ENCODE measurements at regions not wholly inside any gene's neighbourhood (a gene's known extent, or its start where the extent isn't known, plus 50 kb on each side); places are given as distances from the start of the nearest gene placed in this dataset.
A peak's percentile ranks its signal among the peaks of the same experiment; 100 is the strongest.
"Not testable (repeated sequence)": the region's sequence is repeated elsewhere in the genome, so short reads cannot be mapped to it uniquely, and the experiment has no call there.

DNA sequence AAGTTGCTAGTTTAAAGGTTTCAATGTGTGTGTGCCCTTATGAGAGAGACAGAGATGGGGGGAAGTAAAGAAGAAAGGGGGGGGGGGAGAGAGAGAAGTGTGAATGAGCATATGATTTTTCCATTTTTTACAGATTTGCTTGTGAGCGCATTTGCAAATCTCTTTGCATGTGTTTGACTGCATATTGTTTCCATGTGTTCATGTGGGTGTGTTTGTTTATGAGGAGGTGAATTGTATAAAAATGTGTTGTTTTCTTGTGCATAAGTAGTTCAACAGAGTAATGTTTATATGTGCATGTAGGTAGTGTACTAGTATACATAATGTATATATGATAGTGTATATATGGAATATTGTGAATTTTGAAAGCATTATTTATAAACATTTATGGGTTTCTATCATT lies 205.9 kb upstream of the SPAG17 start:
- no peak overlapping the region for H3K9ac ChIP-seq (ENCODE audit: low read length)
- peaks cover 13% of the 10 kb centered on the region for H3K4me1 ChIP-seq (ENCODE audit: control insufficient read depth, insufficient read depth, low read length)
- H3K36me3 ChIP-seq (ENCODE audit: control insufficient read depth, insufficient read depth, low read length, severe bottlenecking): no peaks in the 10 kb centered on the region
- no peaks in the 10 kb centered on the region for H3K9me3 ChIP-seq (ENCODE audit: control insufficient read depth, low read length)
- no peaks in the 10 kb centered on the region for H3K27me3 ChIP-seq (replicated peaks; ENCODE audit: control insufficient read depth, insufficient read depth, low read length)
- no peak for DNase-seq (ENCODE audit: low read depth)
- H3K4me3 ChIP-seq (ENCODE audit: low read length): no peak overlapping the region

DNA sequence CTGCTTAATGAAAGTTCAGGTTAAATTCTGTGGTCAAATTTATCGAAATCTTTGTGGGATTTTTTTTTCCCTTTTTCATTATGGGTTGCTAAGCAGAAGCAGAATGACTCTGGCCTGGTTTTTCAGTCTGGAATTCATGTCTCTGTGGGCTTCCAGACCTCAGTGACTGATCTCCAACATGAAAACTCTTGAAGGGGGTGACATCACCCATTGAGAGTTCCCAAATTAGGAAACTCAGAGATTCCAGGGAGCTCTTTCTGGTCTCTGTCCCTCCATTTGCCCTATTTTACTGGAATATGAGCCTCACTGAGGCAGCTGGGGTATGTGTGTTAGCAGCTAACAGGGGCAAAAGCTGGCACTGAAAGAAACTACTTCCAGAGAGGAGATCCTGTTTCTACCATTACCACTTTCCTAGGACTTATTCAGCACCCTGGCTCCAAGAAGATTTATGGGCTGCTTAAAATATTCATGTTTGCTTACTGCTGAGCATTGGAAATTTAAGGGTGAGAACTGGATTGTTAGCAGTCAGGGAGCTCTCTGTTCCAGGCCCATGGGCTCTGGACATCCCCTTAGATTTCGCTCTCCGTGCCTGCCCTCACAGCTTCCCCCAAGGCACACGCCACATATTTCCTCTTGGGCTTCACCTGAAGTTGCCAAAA lies 203.4 kb upstream of the SPAG17 start:
- DNase-seq (ENCODE audit: low read depth): no peak
- Histone ChIP-seq H3K9me3 (ENCODE audit: control insufficient read depth, low read length) (no peaks in the 10 kb centered on the region), H3K9ac (ENCODE audit: low read length) (no peak overlapping the region), H3K4me1 (ENCODE audit: control insufficient read depth, insufficient read depth, low read length) (peaks cover 4% of the 10 kb centered on the region), H3K36me3 (ENCODE audit: control insufficient read depth, insufficient read depth, low read length, severe bottlenecking) (no peaks in the 10 kb centered on the region), H3K27me3 (replicated peaks; ENCODE audit: control insufficient read depth, insufficient read depth, low read length) (no peaks in the 10 kb centered on the region), H3K4me3 (ENCODE audit: low read length) (no peak overlapping the region)

DNA sequence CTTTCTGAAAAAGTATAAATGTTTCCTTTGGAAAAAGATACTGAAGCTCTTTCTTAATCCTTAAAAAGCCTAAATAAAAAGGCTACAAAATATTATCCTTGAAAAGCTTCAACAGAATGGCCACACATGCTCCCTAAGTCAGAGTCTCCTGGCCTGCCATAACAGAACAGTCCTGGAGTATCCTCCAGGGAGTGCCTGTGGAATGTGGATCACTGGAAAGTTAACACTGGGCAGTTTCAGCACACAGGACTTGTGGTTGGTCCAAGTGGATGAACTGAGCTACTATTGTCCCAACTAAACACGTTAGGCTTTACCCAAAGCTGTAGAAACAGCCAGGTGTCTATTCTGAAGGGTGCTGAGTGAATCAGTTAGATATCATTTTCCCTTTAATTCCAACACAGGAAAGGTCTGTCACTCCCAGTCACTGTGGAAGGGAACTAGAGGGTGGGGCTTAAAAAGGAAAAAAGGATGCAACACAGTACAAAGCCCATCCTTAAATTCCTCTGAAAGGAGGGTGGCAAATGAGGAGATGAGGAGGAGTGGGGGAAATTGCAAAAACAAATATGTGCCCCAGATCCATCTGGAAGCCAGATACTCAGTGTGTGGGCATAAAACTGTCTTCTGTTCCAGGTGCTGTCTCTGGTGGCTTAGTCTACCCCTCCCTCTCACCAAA lies 196.3 kb upstream of the SPAG17 start:
- Histone ChIP-seq H3K4me1 (ENCODE audit: control insufficient read depth, insufficient read depth, low read length) (no peaks in the 10 kb centered on the region), H3K4me3 (ENCODE audit: low read length) (no peak overlapping the region), H3K9ac (ENCODE audit: low read length) (no peak overlapping the region), H3K36me3 (ENCODE audit: control insufficient read depth, insufficient read depth, low read length, severe bottlenecking) (no peaks in the 10 kb centered on the region), H3K9me3 (ENCODE audit: control insufficient read depth, low read length) (peaks cover 7% of the 10 kb centered on the region), H3K27me3 (replicated peaks; ENCODE audit: control insufficient read depth, insufficient read depth, low read length) (no peaks in the 10 kb centered on the region)
- no peak for DNase-seq (ENCODE audit: low read depth)

DNA sequence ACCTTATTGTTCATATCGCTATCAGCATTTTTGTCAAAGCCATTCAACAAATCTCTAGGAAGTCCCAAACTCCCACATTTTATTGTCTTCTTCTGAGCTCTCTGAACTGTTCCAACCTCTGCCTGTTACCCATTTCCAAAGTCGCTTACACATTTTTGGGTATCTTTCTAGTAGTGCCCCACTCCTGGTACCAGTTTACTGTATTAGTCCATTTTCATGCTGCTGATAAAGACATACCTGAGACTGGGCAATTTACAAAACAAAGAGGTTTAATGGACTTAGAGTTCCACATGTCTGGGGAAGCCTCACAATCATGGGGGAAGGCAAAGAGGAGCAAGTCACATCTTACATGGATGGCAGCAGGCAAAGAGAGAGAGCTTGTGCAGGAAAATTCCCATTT lies 192.2 kb upstream of the SPAG17 start:
- not testable (repeated sequence) for H3K4me1 ChIP-seq (ENCODE audit: control insufficient read depth, insufficient read depth, low read length); H3K36me3 ChIP-seq (ENCODE audit: control insufficient read depth, insufficient read depth, low read length, severe bottlenecking); H3K27me3 ChIP-seq (replicated peaks; ENCODE audit: control insufficient read depth, insufficient read depth, low read length); H3K9ac ChIP-seq (ENCODE audit: low read length); DNase-seq (ENCODE audit: low read depth); H3K4me3 ChIP-seq (ENCODE audit: low read length)
- H3K9me3 ChIP-seq (ENCODE audit: control insufficient read depth, low read length): peaks cover 22% of the 10 kb centered on the region

DNA sequence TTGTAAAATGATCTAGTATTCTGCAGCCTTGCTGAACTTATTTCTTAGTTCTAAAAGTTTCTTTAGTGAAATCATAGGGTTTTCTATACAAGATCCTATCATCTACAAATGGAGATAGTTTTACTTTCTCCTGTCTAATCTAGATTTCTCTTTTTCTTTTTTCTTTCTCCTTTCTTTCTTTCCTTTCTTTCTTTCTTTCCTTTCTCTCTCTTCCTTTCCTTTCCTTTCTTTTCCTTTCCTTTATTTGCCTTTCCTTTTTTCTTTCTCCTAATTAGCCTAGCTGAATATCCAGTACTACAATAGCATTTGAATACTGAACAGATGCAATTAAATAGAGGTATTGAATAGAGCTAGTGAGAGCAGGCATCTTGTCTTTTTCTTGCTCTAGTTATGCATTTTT lies 186.6 kb upstream of the SPAG17 start:
- Histone ChIP-seq H3K36me3 (ENCODE audit: control insufficient read depth, insufficient read depth, low read length, severe bottlenecking) (no peaks in the 10 kb centered on the region), H3K4me3 (ENCODE audit: low read length) (no peak overlapping the region), H3K27me3 (replicated peaks; ENCODE audit: control insufficient read depth, insufficient read depth, low read length) (no peaks in the 10 kb centered on the region), H3K9me3 (ENCODE audit: control insufficient read depth, low read length) (peaks cover 65% of the 10 kb centered on the region), H3K4me1 (ENCODE audit: control insufficient read depth, insufficient read depth, low read length) (no peaks in the 10 kb centered on the region), H3K9ac (ENCODE audit: low read length) (no peak overlapping the region)
- no peak for DNase-seq (ENCODE audit: low read depth)

DNA sequence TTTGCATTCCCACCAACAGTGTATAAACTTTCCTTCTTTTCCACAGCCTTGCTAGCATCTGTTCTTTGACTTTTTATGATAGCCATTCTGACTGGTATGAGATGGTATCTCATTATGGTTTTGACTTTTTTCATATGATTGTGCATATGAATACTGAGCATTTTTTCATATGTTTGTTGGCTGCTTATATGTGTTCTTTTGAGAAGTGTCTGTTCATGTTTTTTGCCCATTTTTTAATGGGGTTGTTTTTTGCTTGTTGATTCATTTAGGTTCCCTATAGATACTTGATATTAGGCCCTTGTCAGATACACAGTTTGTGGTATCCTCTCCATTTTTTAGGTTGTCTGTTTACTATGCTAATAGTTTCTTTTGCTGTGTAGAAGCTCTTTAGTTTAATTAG lies 185.8 kb upstream of the SPAG17 start:
- Histone ChIP-seq H3K4me1 (ENCODE audit: control insufficient read depth, insufficient read depth, low read length) (no peaks in the 10 kb centered on the region), H3K36me3 (ENCODE audit: control insufficient read depth, insufficient read depth, low read length, severe bottlenecking) (no peaks in the 10 kb centered on the region), H3K27me3 (replicated peaks; ENCODE audit: control insufficient read depth, insufficient read depth, low read length) (no peaks in the 10 kb centered on the region), H3K9ac (ENCODE audit: low read length) (no peak overlapping the region), H3K9me3 (ENCODE audit: control insufficient read depth, low read length) (peaks cover 72% of the 10 kb centered on the region), H3K4me3 (ENCODE audit: low read length) (no peak overlapping the region)
- DNase-seq (ENCODE audit: low read depth): no peak

DNA sequence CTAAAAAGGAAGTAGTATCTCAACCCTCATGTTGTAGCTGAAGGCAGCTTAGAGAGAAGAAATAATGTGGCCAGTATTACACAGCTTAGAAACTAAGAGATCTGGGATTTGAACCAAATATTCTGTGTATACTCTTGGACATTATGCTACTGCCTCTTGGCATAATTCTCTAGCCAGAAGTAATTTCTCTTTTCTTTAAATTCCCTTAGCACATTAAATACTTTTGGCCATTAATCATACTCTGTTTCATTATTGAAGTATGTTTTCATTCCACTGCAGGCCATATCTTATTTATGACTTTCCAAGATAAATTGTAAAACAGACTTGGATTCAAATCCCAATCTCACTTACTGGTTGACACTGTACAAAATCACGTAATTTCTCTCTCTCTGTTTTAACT lies 181.3 kb upstream of the SPAG17 start:
- no peaks in the 10 kb centered on the region for H3K27me3 ChIP-seq (replicated peaks; ENCODE audit: control insufficient read depth, insufficient read depth, low read length)
- H3K9ac ChIP-seq (ENCODE audit: low read length): no peak overlapping the region
- H3K9me3 ChIP-seq (ENCODE audit: control insufficient read depth, low read length): peaks cover 86% of the 10 kb centered on the region
- H3K36me3 ChIP-seq (ENCODE audit: control insufficient read depth, insufficient read depth, low read length, severe bottlenecking): no peaks in the 10 kb centered on the region
- DNase-seq (ENCODE audit: low read depth): no peak
- no peak overlapping the region for H3K4me3 ChIP-seq (ENCODE audit: low read length)
- H3K4me1 ChIP-seq (ENCODE audit: control insufficient read depth, insufficient read depth, low read length): no peaks in the 10 kb centered on the region

DNA sequence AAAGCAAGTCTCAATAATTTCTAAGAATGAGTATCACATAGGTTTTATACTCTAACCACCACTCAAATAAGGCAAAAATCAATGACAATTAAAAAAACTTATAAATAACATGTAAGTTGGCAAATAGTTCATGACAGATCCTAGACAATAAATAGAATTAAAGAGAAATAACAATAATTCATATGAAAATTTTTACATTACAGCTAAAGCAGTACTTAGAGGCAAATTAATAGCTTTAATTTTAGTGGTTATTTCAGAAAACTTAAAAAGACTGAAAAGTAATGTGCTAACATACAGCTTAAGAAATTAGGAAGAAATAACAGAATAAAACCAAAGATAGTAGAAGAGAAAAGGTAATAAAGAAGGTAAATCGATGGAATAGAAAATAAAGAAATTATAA lies 179.9 kb upstream of the SPAG17 start:
- no peak overlapping the region for H3K9ac ChIP-seq (ENCODE audit: low read length)
- H3K36me3 ChIP-seq (ENCODE audit: control insufficient read depth, insufficient read depth, low read length, severe bottlenecking): no peaks in the 10 kb centered on the region
- H3K4me1 ChIP-seq (ENCODE audit: control insufficient read depth, insufficient read depth, low read length): no peaks in the 10 kb centered on the region
- H3K4me3 ChIP-seq (ENCODE audit: low read length): no peak overlapping the region
- H3K9me3 ChIP-seq (ENCODE audit: control insufficient read depth, low read length): peaks cover 77% of the 10 kb centered on the region
- DNase-seq (ENCODE audit: low read depth): no peak
- H3K27me3 ChIP-seq (replicated peaks; ENCODE audit: control insufficient read depth, insufficient read depth, low read length): no peaks in the 10 kb centered on the region

DNA sequence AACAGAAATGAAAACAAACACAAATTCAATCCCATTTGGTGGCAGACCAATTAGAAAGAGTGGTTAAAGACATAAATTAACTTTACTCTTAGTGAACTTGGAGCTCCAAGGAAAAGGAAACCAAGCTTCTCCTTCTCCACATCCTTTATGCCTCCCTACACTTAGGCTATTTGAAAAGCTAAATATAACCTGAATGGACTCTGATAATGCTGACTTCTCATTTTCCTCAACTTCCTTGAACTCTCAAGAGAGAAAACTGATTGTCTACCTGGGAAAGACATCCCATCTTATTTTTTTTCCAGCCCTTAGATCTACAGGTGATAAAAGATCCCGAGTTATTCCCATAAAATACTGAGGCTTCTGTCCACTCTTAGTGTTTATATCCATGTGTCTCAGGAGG lies 178.4 kb upstream of the SPAG17 start:
- no peaks in the 10 kb centered on the region for H3K27me3 ChIP-seq (replicated peaks; ENCODE audit: control insufficient read depth, insufficient read depth, low read length)
- DNase-seq (ENCODE audit: low read depth): no peak

DNA sequence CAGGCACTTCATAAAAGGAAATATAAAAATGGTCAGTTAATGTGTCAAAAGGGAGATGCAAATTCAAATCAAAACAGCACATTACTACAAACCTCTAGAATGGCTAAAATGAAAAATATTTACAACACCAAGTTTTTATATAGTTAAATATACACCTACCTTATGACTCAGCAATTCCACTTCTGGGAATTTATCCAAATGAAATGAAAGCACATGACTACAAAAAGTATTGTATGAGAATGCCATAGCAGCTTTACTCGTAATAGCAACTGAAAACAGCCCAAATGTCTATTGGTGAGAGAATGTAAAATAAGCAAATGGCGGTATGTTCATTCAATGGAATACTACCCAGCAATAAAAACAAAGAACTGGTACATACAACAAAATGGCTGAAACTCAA lies 175.8 kb upstream of the SPAG17 start:
- no peaks in the 10 kb centered on the region for H3K4me1 ChIP-seq (ENCODE audit: control insufficient read depth, insufficient read depth, low read length)
- no peaks in the 10 kb centered on the region for H3K36me3 ChIP-seq (ENCODE audit: control insufficient read depth, insufficient read depth, low read length, severe bottlenecking)
- DNase-seq (ENCODE audit: low read depth): peak; percentile 4
- no peaks in the 10 kb centered on the region for H3K27me3 ChIP-seq (replicated peaks; ENCODE audit: control insufficient read depth, insufficient read depth, low read length)
- no peak overlapping the region for H3K9ac ChIP-seq (ENCODE audit: low read length)
- peaks cover 61% of the 10 kb centered on the region for H3K9me3 ChIP-seq (ENCODE audit: control insufficient read depth, low read length)
- H3K4me3 ChIP-seq (ENCODE audit: low read length): no peak overlapping the region

More for the DNA sequence above, 178.4 kb upstream of the SPAG17 start:
- H3K9ac ChIP-seq (ENCODE audit: low read length): no peak overlapping the region
- H3K36me3 ChIP-seq (ENCODE audit: control insufficient read depth, insufficient read depth, low read length, severe bottlenecking): no peaks in the 10 kb centered on the region
- no peak overlapping the region for H3K4me3 ChIP-seq (ENCODE audit: low read length)
- no peaks in the 10 kb centered on the region for H3K4me1 ChIP-seq (ENCODE audit: control insufficient read depth, insufficient read depth, low read length)
- H3K9me3 ChIP-seq (ENCODE audit: control insufficient read depth, low read length): peaks cover 67% of the 10 kb centered on the region

DNA sequence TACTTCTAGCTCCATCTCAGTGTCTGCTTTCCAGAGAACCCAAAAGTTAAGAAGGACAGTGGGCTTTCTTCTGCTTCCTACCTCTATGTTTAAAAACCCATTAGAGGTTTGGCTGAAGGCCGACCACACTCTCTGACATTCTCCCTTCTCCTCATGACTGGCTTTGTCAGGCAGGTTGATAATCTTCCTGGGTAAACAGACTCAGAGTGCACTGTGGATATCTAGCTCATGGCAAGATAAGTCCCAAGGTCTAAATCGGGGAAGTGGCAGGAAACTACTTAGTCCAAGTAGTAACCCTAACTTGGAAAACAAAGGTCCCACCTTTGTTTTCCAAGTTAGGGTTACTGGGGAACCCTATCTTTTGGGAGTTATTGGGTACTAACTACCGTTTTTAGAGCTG lies 161.9 kb upstream of the SPAG17 start:
- Histone ChIP-seq H3K4me3 (ENCODE audit: low read length) (no peak overlapping the region), H3K36me3 (ENCODE audit: control insufficient read depth, insufficient read depth, low read length, severe bottlenecking) (no peaks in the 10 kb centered on the region), H3K4me1 (ENCODE audit: control insufficient read depth, insufficient read depth, low read length) (no peaks in the 10 kb centered on the region), H3K27me3 (replicated peaks; ENCODE audit: control insufficient read depth, insufficient read depth, low read length) (peaks cover 2% of the 10 kb centered on the region), H3K9me3 (ENCODE audit: control insufficient read depth, low read length) (no peaks in the 10 kb centered on the region), H3K9ac (ENCODE audit: low read length) (no peak overlapping the region)
- no peak for DNase-seq (ENCODE audit: low read depth)
